Omental fat pad (tissue), 3 donors: ENCODE measurements at regions not wholly inside any gene's neighbourhood (a gene's known extent, or its start where the extent isn't known, plus 50 kb on each side); places are given as distances from the start of the nearest gene placed in this dataset.
"Not testable (repeated sequence)": the region's sequence is repeated elsewhere in the genome, so short reads cannot be mapped to it uniquely, and the experiment has no call there.

Experiments
- ATAC-seq: fragments of 150-250 bp; one replicate; pipeline ENCODE4 v1.9.1; 2016; ENCODE audit warnings: mild to moderate bottlenecking, moderate library complexity; ENCODE audit not compliant: low FRiP score
- DNase-seq: peaks from one replicate; pipeline ENCODE4 v3.0.0-alpha.2; 2019; ENCODE audit warnings: low spot score
- CTCF ChIP-seq, 3 donors: fragments of 450-650 bp; IDR thresholded peaks; one replicate each; pipeline ENCODE4 v1.5.1; 2016 to 2017; ENCODE audit warnings: antibody characterized with exemption in 3 of 3, mild to moderate bottlenecking in 3 of 3, moderate library complexity in 2 of 3

GRCh38 chr7:91397612-91398011 lies 133.4 kb downstream of the FZD1 start:
- ATAC-seq (no peak), DNase-seq (no peak)
- no peak for TF ChIP-seq CTCF (IDR thresholded peaks at IDR 0.05)

- ATAC-seq = no peak
Measured at GRCh38 chr7:91398341-91398740, 134.1 kb downstream of the FZD1 start.

GRCh38 chr7:91405092-91405788 lies 141.0 kb downstream of the FZD1 start:
- TF ChIP-seq CTCF (IDR thresholded peaks at IDR 0.05) = no peak
- ATAC-seq (no peak), DNase-seq (no peak)

More at GRCh38 chr7:91398341-91398740, 134.1 kb downstream of the FZD1 start:
- TF ChIP-seq CTCF (IDR thresholded peaks at IDR 0.05) = no peak
- no peak for DNase-seq

GRCh38 chr7:91405873-91406272 lies 141.6 kb downstream of the FZD1 start:
- not testable (repeated sequence) for DNase-seq, ATAC-seq

- no peak for ATAC-seq
- no peak for TF ChIP-seq CTCF (IDR thresholded peaks at IDR 0.05)
- no peak for DNase-seq
Measured at GRCh38 chr7:91407942-91408341, 143.7 kb downstream of the FZD1 start.

GRCh38 chr7:91408388-91409154 lies 144.3 kb downstream of the FZD1 start:
- DNase-seq = no peak
- no peak for ATAC-seq
- TF ChIP-seq CTCF (IDR thresholded peaks at IDR 0.05) = no peak

- ATAC-seq = no peak
- no peak for DNase-seq
- no peak for TF ChIP-seq CTCF (IDR thresholded peaks at IDR 0.05)
Measured at GRCh38 chr7:91411060-91411459, 146.8 kb downstream of the FZD1 start.
